ENCODE measurements at regions not wholly inside any gene's neighbourhood (a gene's known extent, or its start where the extent isn't known, plus 50 kb on each side); places are given as distances from the start of the nearest gene placed in this dataset.

DNA sequence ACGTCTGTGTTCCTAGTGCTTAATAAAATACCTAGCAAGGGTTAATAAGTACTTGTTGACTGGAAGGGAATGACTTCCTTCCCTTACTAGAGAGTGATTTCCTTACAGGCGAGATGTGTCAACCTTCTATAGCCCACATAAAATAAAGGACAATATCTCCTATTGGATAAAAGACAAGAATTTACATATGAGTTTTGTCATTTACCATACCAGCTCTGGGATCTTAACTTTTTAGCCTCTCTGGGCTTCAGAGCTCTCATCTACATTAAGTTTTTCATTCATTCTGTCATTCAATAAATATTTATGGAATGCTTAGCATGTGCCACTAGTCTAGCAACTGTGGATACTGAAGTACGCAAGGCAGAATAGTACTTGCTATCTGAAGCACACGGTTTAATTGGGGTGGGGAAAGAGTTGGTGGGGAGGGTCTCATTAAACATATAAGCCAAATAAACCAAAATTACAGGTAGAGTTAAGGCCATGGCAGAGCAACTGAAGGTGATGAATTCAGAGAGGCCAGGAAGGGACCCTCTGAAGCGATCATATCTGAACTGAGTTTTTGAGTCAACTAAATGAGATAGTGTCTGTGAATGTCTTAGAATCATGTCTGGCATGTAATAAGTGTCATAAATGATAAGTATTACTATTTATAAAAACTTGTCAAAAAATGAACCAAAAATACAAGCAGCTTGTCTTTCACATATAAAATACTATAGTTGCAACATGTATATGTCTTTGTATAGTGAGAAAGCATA lies 91.6 kb upstream of the BMP2K start:
- TF ChIP-seq CTCF (IDR thresholded peaks at IDR 0.05): no peak
- TF ChIP-seq POLR2A (IDR thresholded peaks at IDR 0.05): no peak
